Fibroblast of skin of left quadriceps (primary cell): ENCODE measurements at regions not wholly inside any gene's neighbourhood (a gene's known extent, or its start where the extent isn't known, plus 50 kb on each side); places are given as distances from the start of the nearest gene placed in this dataset.
"Not testable (repeated sequence)": the region's sequence is repeated elsewhere in the genome, so short reads cannot be mapped to it uniquely, and the experiment has no call there.

ENCODE experiments used
- DNase-seq, 2 experiments: peaks; one replicate each; pipeline ENCODE4 v3.0.0-alpha.2; 2013; ENCODE audit warnings: low read depth in 2 of 2

- no peak for DNase-seq
Observed at GRCh38 chr1:170789063-170789462, 125.1 kb downstream of the PRRX1 start.

DNA sequence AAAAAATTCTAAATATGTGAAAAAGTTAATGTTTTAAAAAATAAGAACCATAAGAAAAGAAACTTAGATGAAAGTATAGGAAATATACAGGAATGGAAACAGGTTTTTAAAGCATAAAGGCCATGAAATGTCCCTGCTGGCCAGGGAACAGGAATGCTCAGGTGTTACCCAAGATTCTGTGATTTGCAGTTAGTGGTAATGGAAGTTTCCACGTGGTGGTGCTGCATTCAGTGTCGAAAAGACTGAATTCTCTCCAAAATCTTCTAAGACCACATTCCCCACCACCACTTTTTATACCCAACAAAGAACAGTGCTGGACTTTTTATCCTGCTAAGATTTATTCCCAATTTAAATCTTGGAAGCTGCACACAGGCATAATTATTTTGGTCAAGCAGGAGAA, 126.2 kb downstream of the PRRX1 start:
- no peak for DNase-seq

DNA sequence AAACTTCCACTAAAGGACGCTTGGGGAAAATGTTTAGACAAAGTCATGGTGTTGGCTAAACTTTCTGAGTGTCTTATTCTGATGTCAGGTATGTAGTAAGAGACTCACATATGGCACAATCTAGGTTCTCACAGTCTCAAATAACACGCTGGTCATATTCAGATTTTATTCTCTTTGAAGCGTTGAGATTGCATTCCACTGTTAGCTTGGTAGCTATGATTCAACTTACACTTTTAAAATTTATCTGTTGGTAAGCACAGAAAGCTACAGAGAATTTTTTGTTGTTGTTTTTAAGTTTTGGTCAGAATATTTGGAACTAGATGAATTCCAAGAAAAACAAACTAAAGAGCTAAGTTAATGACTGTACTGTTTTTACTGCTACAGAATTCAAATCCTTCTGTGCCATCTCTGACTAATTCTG, 126.7 kb downstream of the PRRX1 start:
- no peak for DNase-seq

DNA sequence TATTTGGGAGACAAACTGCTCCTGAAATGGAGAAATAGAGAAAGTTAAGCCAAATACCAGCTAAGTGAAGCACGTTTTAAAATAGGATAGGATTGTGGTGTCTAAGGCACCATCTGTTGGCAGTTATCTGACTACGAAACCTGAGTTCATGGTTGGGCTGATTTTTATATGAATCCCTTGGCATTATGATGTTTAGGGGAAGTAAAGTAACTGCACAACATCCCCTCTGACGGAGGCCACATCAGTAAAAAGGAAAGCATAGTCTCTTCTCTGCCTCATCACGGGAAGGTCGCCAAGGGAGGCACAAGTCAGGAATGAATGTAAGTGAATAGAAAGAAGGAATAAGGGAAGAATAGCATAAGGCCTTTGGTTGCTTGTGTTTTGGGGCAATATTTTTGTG, 128.0 kb downstream of the PRRX1 start:
- peak in 1 of 2 experiments; percentile 42 for DNase-seq

DNA sequence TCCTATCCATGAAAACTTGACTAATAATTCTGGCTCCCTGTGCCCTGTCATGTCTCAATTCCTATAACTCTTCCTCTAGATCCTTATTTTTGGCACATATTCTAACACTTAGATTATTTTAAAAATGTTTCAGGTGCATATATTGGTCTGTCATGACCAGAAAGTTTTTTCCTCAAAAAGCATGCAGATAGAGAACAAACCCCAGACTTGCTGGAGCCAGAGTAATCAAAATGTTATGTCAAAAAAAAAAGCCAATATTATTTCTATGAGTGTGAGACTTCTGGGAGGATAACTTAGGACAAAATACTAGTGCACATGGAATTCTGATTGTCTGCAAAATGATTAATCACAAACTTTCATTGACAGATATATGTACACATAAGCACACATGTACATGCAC, 135.1 kb upstream of the MROH9 start:
- DNase-seq, result no peak

GRCh38 chr1:170800812-170801211, 134.5 kb upstream of the MROH9 start:
- DNase-seq, result no peak

GRCh38 chr1:170803711-170804110, 131.6 kb upstream of the MROH9 start:
- DNase-seq, result no peak

- DNase-seq, result no peak
Observed at GRCh38 chr1:170804419-170804818, 130.9 kb upstream of the MROH9 start.

GRCh38 chr1:170804879-170805278, 130.5 kb upstream of the MROH9 start:
- no peak for DNase-seq

DNA sequence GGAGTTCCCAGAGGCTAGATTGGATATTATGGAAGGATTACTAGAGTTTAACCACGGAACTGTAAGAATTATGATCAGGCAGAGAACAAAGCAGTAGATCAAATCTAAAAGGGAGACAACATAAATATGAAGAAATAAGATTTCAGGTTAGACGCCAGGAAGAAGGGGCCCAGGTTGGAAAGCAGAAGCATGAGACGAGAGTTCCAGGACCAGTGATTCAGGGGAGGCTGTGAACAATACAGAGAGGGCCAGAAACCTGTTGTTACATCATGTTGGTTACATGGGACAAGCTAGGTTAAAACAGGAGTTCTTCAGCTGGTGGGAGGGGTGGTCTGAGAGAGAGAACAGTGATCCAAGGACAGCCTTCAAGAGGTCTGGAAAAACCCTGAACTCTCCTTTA, 128.4 kb upstream of the MROH9 start:
- DNase-seq, result no peak

GRCh38 chr1:170807432-170807831, 127.9 kb upstream of the MROH9 start:
- peak; percentile 50 to 57 for DNase-seq

DNA sequence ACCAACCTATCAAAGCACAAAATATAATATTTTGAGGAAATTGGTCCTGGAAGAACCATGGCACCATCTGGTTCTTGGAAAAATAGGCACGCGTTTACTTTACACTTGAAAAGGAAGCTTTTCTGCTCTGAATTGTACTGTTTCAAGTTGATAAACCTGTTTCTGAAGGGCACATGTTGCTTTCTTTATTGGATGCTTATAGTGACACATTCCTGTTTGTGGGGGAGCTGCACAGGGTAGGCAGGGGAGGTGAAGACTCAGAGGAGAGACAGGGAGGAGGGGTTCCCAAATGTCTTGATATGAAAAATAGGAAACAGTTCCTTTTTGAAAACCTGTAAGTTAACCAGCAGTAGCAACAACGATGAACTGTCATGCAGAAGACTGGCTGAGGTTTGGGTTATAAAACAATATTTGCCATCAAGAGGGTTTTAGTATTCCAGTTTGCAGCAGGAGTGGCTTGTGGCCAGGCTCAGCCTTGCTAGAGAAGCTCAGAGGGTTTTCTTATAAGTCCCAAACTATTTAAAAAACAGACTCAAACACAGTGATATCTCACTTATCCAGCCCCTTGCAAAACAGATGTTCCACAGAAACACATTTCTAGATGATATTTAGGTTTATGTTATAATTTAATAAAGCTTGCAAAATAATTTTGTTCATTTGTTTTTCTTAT, 127.0 kb upstream of the MROH9 start:
- DNase-seq, result no peak

GRCh38 chr1:170811013-170811412, 124.3 kb upstream of the MROH9 start:
- DNase-seq, result not testable (repeated sequence)

DNA sequence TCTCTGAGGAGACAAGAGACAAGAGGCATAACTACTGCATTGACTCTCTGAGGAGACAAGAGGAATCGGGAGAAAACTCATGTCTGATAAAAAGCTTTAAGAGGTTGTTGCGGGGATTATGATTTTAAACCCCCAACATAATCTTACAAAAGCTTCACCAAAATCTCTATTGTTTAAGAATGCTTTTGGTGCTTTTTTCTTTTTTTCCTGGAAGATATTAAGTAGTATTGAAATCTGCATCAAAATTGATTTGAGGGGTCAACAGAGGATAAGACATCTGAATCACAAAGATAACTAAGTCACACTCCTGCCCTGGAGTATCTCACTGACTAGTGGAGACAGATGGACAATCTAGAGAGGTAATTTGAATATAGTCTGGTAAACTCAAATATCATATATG, 115.6 kb upstream of the MROH9 start:
- DNase-seq, result no peak

DNA sequence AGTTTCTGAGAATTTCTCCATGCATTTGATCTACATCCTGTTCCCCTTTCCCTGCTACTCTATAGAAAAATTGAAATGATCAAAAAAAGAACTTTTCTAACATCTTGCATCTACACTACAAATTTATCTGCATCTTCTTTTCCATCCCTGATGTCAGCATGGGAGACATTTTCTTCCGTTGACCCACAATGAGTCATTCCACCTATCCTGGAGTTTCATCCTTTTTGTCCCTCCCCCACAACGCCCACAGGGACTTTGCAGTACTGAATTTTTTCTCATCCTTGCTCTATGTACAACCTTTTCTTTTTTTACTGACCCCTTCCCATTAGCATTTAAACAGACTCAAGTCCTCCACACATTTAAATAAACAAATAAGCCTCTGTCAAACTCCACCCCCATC, 112.2 kb upstream of the MROH9 start:
- DNase-seq, result no peak

GRCh38 chr1:170831276-170831675, 104.1 kb upstream of the MROH9 start:
- DNase-seq, result no peak

DNA sequence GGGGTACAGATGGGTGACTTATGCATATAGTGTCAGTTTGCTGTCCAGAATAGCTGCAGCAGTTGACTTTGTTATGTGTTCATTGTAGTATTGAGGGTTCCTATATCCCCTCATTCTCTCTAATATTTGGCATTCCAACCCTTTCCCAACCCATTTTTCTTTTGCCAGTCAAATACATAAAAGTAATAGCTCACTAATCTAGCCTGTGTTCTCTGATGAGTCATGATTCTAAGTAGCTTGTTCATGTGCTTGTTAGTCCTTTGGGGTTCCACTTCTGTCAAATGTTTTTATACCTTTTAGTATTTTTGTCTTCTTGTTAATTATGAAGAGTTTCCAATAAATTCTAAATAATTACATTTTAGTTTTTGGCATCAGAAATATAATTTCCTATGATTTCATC, 99.2 kb upstream of the MROH9 start:
- DNase-seq, result peak; percentile 15 to 24

DNA sequence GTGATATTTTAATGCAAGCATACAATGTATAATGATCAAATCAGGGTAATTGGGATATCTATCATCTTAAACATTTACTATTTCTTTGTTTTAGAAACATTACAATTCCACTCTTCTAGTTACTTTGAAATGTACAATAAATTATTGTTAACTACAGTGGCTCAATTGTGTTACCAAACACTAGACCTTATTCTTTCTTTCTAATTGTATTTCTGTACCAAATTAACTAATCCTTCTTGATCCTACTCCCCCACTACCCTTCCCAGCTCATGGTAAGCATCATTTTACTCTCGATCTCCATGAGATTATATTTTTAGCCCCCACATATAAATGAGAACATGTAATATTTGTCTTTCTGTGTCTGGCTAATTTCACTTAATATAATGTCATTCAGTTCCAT, 95.0 kb upstream of the MROH9 start:
- DNase-seq, result no peak

DNA sequence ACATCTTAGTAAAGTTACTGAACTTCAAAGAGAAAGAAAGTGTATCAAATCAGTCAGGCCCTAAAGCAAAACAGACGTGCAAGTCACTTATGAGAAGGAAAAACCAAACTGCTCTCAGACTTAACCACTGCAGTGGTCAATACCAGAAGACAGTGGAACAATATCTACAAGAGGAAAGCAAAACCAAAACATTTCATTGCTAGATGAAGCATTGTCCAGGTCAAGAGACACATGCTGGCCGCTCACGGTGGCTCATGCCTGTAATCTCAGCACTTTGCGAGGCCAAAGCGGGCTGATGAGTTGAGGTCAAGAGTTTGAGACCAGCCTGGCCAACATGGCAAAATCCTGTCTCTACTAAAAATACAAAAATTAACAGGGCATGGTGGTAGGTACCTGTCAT, 82.0 kb upstream of the MROH9 start:
- DNase-seq, result no peak

GRCh38 chr1:170853867-170854266, 81.5 kb upstream of the MROH9 start:
- DNase-seq, result no peak

DNA sequence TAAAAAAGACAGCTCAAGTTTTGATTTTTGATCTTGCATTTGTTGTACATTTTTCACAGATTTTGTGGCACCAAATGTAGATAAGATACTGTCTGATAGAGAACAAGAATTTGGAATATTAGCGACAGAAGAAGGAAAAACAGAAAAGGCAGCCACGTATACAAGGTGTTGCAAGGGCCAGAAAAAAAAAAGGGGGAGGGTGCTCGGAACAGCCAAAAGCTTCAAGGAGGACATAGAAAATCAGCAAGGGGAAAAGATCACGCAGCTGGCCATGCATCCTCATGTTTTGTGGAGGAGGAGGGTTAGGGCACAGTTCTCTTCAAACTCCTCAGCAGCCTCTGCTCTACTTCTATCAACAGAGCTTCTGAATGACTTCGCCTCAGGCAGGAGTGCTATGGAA, 80.7 kb upstream of the MROH9 start:
- no peak for DNase-seq

DNA sequence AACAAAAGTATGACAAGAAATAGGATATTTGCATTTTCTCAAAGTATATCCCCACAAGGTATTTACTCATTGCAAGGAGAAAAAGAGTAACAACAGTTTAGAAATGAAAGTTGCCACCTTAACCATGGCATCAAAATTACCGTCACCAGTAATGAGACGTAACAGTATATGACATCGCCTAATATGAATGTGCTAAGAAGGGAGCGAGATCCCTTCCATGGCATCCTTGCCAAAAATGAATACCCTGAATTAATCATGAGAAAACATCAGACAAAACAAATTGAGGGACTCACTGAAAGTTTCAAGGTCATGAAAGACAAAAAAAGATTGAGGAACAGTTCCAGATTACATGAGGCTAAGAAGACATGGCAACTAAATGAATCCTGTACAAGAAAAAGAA, 78.9 kb upstream of the MROH9 start:
- DNase-seq, result no peak

- DNase-seq, result no peak
Observed at GRCh38 chr1:170857955-170858354, 77.4 kb upstream of the MROH9 start.

DNA sequence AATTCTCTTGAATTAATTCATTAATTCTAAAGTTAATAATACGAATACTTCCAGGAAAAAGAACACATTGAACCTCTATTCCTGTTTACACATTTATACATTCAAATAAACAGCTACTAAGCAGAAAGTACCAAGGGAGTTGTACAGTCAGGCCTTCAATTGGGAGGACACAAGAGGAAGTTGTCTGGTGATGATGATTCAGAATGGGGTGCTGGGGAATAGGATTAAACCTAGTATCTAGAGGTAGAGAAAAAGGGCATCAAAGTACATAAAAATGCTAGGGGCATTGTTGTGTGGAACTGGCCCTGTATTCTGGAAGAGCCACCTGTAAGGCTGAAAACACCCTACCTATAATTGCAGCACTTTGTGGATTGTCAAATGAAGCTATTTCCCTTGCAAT, 71.7 kb upstream of the MROH9 start:
- no peak for DNase-seq
